ENCODE measurements at regions not wholly inside any gene's neighbourhood (a gene's known extent, or its start where the extent isn't known, plus 50 kb on each side); places are given as distances from the start of the nearest gene placed in this dataset.

GRCh38 chr15:46644501-46645481 is 1010.0 kb downstream of the SQOR start:
- no peak for TF ChIP-seq ZBTB7A (IDR thresholded peaks at IDR 0.05; ENCODE audit: low read depth)
- TF ChIP-seq TEAD4 (IDR thresholded peaks at IDR 0.05) = no peak
- TF ChIP-seq CREB1 (IDR thresholded peaks at IDR 0.05; ENCODE audit: low read depth) = no peak
- TF ChIP-seq USF1 (IDR thresholded peaks at IDR 0.05) = no peak
- TF ChIP-seq MAX (IDR thresholded peaks at IDR 0.05) = no peak
- no peak for TF ChIP-seq RAD21 (IDR thresholded peaks at IDR 0.05; ENCODE audit: low read depth)
- no peak for TF ChIP-seq NFIC (IDR thresholded peaks at IDR 0.05)
- no peak for TF ChIP-seq CEBPB (IDR thresholded peaks at IDR 0.05)
- TF ChIP-seq EGR1 (IDR thresholded peaks at IDR 0.05) = no peak

GRCh38 chr15:46646490-46646889 is 1011.7 kb downstream of the SQOR start:
- no peak for TF ChIP-seq ZBTB7A (IDR thresholded peaks at IDR 0.05; ENCODE audit: low read depth)
- TF ChIP-seq TEAD4 (IDR thresholded peaks at IDR 0.05) = no peak
- no peak for TF ChIP-seq EP300 (IDR thresholded peaks at IDR 0.05; ENCODE audit: borderline replicate concordance)
- no peak for TF ChIP-seq FOXM1 (IDR thresholded peaks at IDR 0.05; ENCODE audit: borderline replicate concordance, low read depth)
- TF ChIP-seq NFIC (IDR thresholded peaks at IDR 0.05) = no peak
- no peak for TF ChIP-seq CEBPB (IDR thresholded peaks at IDR 0.05)
- TF ChIP-seq MAX (IDR thresholded peaks at IDR 0.05) = no peak
- TF ChIP-seq YY1 (IDR thresholded peaks at IDR 0.05; ENCODE audit: low read depth) = no peak
- TF ChIP-seq CREB1 (IDR thresholded peaks at IDR 0.05; ENCODE audit: low read depth) = no peak
- no peak for TF ChIP-seq EGR1 (IDR thresholded peaks at IDR 0.05)
- no peak for TF ChIP-seq REST (IDR thresholded peaks at IDR 0.05; ENCODE audit: low read depth)
- TF ChIP-seq TCF12 (IDR thresholded peaks at IDR 0.05; ENCODE audit: low read depth) = no peak
- no peak for TF ChIP-seq RAD21 (IDR thresholded peaks at IDR 0.05; ENCODE audit: low read depth)
- TF ChIP-seq USF1 (IDR thresholded peaks at IDR 0.05) = no peak
- TF ChIP-seq TAF1 (IDR thresholded peaks at IDR 0.05; ENCODE audit: low read depth) = no peak

DNA sequence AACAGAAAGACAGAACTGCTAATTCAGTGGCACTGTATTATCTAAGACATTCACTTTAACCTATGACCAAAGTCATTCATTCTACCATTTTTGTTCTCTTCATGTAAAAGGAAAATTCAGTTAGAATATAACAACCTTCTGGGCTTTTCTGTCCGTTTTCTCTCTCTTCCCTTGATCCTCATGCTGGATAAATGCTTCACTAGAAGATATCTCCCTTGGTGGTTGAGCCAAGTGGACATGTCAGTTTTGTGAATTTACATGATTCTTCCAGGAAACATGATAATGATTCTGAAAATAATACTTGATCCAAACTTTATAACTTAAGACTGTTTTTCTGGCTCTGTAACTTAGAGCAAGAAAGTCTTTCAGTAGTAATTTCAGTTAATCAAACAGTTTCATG is 1012.2 kb downstream of the SQOR start:
- TF ChIP-seq FOXM1 (IDR thresholded peaks at IDR 0.05; ENCODE audit: borderline replicate concordance, low read depth) (no peak), USF1 (IDR thresholded peaks at IDR 0.05) (no peak), TEAD4 (IDR thresholded peaks at IDR 0.05) (no peak), REST (IDR thresholded peaks at IDR 0.05; ENCODE audit: low read depth) (no peak), MAX (IDR thresholded peaks at IDR 0.05) (no peak), RAD21 (IDR thresholded peaks at IDR 0.05; ENCODE audit: low read depth) (no peak), ZBTB7A (IDR thresholded peaks at IDR 0.05; ENCODE audit: low read depth) (no peak), TCF12 (IDR thresholded peaks at IDR 0.05; ENCODE audit: low read depth) (no peak)

GRCh38 chr15:46652266-46652665 is 1017.4 kb downstream of the SQOR start:
- TF ChIP-seq YY1 (IDR thresholded peaks at IDR 0.05; ENCODE audit: low read depth) (no peak), CEBPB (IDR thresholded peaks at IDR 0.05) (no peak), MAX (IDR thresholded peaks at IDR 0.05) (no peak), RAD21 (IDR thresholded peaks at IDR 0.05; ENCODE audit: low read depth) (no peak), REST (IDR thresholded peaks at IDR 0.05; ENCODE audit: low read depth) (no peak), CREB1 (IDR thresholded peaks at IDR 0.05; ENCODE audit: low read depth) (no peak), EGR1 (IDR thresholded peaks at IDR 0.05) (no peak), USF1 (IDR thresholded peaks at IDR 0.05) (no peak), TCF12 (IDR thresholded peaks at IDR 0.05; ENCODE audit: low read depth) (no peak), FOXM1 (IDR thresholded peaks at IDR 0.05; ENCODE audit: borderline replicate concordance, low read depth) (no peak), TEAD4 (IDR thresholded peaks at IDR 0.05) (no peak), NFIC (IDR thresholded peaks at IDR 0.05) (no peak), ZBTB7A (IDR thresholded peaks at IDR 0.05; ENCODE audit: low read depth) (no peak), TAF1 (IDR thresholded peaks at IDR 0.05; ENCODE audit: low read depth) (no peak), EP300 (IDR thresholded peaks at IDR 0.05; ENCODE audit: borderline replicate concordance) (no peak)
